HTR-8/SVneo (cell line): ENCODE measurements at regions not wholly inside any gene's neighbourhood (a gene's known extent, or its start where the extent isn't known, plus 50 kb on each side); places are given as distances from the start of the nearest gene placed in this dataset.

Experiments
- DNase-seq: peaks from one replicate; pipeline ENCODE4 v3.0.0; 2011; ENCODE audit warnings: low spot score, mixed read lengths; ENCODE audit not compliant: insufficient read length
- FAIRE-seq: peaks from 2 replicates; lab custom pipeline; 2011; peaks lifted over from hg19 to GRCh38; lab: Jason Lieb, UNC

- DNase-seq, result no peak
Observed at GRCh38 chr12:67826946-67827720, 162.1 kb upstream of the IFNG-AS1 start.

GRCh38 chr12:67827820-67828383 lies 161.3 kb upstream of the IFNG-AS1 start:
- FAIRE-seq (peak; percentile 96), DNase-seq (peak; percentile 83)

More at GRCh38 chr12:67826946-67827720, 162.1 kb upstream of the IFNG-AS1 start:
- FAIRE-seq, result peak; percentile 51

DNA sequence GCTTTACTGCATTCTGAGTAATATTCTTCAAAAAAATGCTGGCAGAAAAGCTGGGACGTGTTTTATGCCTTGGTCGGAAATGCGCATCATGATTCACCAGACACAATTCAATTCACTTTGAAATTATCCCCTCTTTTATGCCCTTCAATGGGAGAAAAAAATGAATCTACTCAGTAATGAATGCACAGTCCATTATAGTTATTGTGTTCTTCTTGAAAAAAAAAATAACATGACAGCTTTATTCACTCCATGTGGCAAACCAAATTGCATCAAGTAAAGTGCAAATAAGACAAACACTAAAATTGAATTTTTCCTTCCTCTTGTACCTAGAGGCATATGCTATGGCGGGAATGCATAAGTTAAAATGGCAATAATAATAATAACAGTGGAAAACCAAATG lies 159.4 kb upstream of the IFNG-AS1 start:
- no peak for FAIRE-seq
- no peak for DNase-seq

- DNase-seq (no peak), FAIRE-seq (no peak)
Observed at GRCh38 chr12:67832155-67832554, 157.1 kb upstream of the IFNG-AS1 start.

- no peak for DNase-seq
- no peak for FAIRE-seq
Observed at GRCh38 chr12:67833602-67834001, 155.6 kb upstream of the IFNG-AS1 start.

DNA sequence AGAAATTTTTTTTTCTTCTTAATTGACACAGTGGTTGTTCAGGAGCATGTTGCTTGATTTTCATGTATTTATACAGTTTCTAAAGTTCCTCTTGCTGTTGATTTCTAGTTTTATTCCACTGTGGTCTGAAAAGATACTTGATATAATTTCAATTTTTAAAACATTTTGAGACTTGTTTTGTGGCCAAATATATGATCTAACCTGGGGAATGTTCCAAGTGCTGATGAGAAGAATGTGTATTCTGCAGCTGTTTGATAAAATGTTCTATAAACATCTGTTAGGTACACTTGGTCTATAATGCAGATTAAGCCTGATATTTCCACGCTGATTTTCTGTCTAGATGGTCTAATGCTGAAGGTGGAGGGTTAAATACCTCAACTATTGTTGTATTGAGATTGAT lies 151.4 kb upstream of the IFNG-AS1 start:
- FAIRE-seq (no peak), DNase-seq (no peak)

GRCh38 chr12:67842124-67842523 lies 147.1 kb upstream of the IFNG-AS1 start:
- no peak for DNase-seq
- FAIRE-seq, result no peak

DNA sequence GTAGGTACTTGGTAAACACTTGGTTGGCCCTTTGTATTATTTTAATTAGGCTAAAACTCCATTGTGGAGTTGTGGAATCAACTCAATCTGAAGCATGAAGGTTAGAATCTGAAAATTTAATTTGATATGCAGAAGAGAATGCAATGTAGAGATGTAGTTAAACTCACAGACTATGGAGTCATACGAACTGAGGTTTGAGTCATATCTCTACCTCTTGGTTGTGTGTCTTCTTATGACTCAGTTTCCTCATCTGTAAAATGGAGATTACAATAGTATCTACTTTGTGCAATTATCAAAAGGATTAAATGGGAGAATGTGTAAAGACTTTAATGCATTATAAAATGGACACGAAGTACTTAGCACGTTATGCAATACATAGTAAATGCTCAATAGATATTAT lies 146.0 kb upstream of the IFNG-AS1 start:
- FAIRE-seq (no peak), DNase-seq (no peak)

- DNase-seq (no peak), FAIRE-seq (no peak)
Observed at GRCh38 chr12:67852701-67853100, 136.5 kb upstream of the IFNG-AS1 start.

- no peak for DNase-seq
Observed at GRCh38 chr12:67853204-67853603, 136.0 kb upstream of the IFNG-AS1 start.

GRCh38 chr12:67854351-67854750 lies 134.9 kb upstream of the IFNG-AS1 start:
- DNase-seq (no peak), FAIRE-seq (no peak)

More at GRCh38 chr12:67853204-67853603, 136.0 kb upstream of the IFNG-AS1 start:
- FAIRE-seq, result no peak

- DNase-seq (no peak), FAIRE-seq (no peak)
Observed at GRCh38 chr12:67855103-67855502, 134.1 kb upstream of the IFNG-AS1 start.

DNA sequence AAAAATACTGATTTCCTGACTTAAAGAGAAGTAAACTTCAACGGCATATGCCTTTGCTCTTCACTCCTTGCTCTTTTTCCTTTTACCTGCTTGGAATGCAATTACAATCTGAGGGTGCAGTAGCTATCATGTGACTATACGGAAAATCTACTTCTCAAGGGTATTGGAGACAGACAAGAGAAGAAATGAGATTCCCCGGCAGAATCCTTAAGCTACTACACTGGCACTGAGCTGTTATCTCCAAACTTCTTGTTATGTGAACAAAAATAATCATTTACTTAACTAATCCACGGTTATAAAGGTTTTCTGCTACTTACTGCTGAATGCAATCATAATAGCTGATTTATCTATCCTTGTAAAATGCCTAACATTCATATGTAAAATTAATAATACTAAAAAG lies 118.0 kb upstream of the IFNG-AS1 start:
- FAIRE-seq (no peak), DNase-seq (no peak)

DNA sequence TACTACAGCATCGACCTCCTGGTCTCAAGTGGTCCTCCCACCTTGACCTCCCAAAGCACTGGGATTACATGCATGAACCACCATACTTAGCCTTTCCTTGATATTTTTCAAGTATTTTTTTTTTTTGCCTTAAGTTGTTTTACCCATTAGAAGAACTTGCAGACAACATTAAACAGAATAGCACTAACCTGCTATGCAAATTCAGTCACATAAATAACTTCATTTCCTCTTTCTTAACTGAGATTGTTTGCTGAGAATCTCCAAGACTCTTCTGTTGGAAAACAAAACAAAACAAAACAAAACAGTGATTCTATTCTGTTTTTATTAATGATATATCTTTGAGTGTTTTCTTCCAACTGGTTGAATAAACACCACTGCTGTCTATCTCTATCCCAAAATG lies 115.9 kb upstream of the IFNG-AS1 start:
- no peak for DNase-seq
- FAIRE-seq, result no peak

- DNase-seq, result no peak
- no peak for FAIRE-seq
Observed at GRCh38 chr12:67876305-67876915, 112.8 kb upstream of the IFNG-AS1 start.

GRCh38 chr12:67877727-67878126 lies 111.5 kb upstream of the IFNG-AS1 start:
- DNase-seq, result no peak

DNA sequence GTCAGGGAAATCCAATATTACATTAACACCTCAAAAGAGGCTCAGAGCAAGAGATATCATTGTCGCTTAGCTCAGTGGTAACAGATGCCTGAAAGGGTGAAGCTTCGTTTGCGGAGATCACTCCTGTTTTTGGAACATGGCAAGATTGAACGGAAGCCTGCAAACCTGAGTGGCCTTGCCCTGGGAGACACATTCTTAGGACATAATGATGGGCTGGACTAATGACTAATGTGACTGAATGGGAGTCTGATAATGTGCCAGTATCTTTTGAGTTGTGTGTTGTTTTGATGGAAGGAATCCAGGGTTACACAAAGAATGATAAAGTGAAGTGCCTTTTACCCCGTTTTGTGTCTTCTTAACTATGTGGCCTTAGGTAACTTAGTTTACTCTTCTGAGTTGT lies 109.3 kb upstream of the IFNG-AS1 start:
- FAIRE-seq (no peak), DNase-seq (no peak)

More at GRCh38 chr12:67877727-67878126, 111.5 kb upstream of the IFNG-AS1 start:
- no peak for FAIRE-seq

DNA sequence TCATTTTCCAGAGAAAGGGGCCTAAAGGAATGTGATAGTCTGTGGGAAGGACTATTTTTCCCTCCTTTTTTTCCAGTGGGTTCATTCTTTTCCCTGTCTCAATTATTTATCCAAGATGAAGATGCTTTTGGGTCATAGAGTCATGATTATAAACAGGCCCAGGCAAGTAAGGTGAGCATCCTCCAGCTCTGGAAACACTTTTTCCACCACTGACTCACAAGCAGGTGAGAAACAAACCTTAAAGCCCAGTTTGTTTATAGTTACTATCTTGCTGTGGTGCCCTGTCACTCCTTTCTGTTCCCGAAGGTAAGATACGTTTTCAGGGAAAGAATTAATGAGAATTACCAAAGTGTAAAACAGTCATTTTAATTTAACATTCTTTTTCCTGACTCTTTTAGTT lies 107.7 kb upstream of the IFNG-AS1 start:
- no peak for FAIRE-seq
- no peak for DNase-seq

DNA sequence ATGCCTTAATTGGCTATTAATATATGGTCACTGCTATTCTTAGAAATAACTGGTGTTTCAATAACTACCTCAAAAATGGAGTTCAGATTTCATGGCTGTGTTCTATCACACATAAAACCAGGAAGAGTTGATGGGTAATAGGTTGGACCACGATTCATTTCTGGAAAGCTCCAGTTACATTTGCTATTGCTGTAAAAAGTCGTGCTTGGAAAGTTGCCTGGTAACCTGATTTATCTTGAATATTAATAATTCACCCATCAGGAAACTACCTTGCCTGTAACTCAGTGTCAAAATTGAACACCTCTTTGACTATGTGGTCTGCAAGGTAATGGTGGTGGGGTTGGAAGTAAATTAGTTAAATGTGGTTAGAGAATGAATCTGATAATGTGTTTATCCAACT lies 104.7 kb upstream of the IFNG-AS1 start:
- no peak for DNase-seq
- no peak for FAIRE-seq

DNA sequence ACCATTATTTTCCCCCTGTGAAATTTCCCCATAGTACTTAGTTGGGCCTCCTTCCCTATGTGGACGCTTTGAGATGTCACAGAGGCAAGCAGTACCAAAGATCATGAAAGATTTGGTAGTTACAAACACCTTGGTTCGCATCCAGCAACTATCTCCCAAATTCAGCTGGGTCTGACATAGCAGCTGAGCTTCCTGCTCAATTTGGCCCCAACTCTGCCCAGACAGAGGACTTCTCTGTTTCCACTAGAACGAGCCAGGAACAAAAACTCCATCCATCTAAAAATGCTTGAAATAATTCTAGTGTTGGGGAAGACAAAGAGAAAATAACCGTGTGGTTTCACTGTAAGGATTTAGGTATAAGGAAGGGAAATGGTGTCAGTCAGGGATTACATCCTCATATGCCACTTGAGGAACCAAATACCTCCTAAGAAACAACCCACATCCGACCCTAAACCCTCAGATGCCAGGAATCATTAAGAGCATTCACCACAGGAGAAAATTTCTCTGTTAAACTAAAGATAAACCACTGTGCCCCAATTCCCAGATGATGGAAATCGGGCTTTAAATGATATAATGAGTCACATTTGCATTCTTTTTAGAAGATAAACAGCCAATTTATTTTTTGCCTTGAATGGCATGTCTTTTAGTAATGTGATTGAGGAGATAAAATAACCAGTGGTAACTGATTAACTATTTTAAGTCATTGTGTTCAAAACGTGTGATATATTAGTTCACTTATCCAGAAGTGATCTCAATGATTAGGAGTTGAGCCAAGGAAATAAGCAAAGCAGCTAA lies 103.7 kb upstream of the IFNG-AS1 start:
- DNase-seq (no peak), FAIRE-seq (no peak)

GRCh38 chr12:67887065-67887464 lies 102.2 kb upstream of the IFNG-AS1 start:
- FAIRE-seq, result no peak
- no peak for DNase-seq
